ENCODE measurements at regions not wholly inside any gene's neighbourhood (a gene's known extent, or its start where the extent isn't known, plus 50 kb on each side); places are given as distances from the start of the nearest gene placed in this dataset.

GRCh38 chr10:44291091-44291490 lies 93.8 kb downstream of the CXCL12 start:
- Histone ChIP-seq H3K4me3 (ENCODE audit: low read length) (no peak overlapping the region), H3K27ac (ENCODE audit: low read length) (no peak overlapping the region), H3K36me3 (ENCODE audit: control insufficient read depth, insufficient read depth, low read length) (no peaks in the 10 kb centered on the region), H3K4me1 (ENCODE audit: control insufficient read depth, insufficient read depth, low read length) (no peaks in the 10 kb centered on the region), H3K9me3 (ENCODE audit: control insufficient read depth, low read depth, low read length) (no peaks in the 10 kb centered on the region), H3K27me3 (ENCODE audit: control insufficient read depth, insufficient read depth, low read length) (peaks cover 26% of the 10 kb centered on the region)
- DNase-seq, result no peak
- whole genome bisulfite sequencing (ENCODE audit: insufficient coverage, low lambda C conversion rate), result no CpG with 5 or more reads among the region's 1 CpG

DNA sequence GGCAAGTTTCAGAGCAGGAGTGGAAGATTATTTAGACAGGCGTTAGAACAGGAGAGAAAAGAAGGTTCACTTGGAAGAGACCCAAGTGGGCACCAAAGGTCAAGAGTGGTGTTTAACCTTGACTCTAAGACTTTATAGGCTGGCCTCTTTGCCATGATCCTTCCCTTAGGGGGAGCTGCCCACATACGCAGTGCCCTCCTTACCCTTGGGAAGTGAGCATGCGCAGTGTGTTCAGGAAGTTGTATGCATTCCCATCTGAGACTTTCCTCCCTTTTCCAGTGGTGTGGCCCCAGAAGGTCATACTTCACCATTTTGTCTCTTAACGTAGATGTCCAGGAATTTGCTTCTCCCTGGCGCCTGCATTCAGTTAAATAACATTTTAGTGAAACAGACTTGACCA lies 95.8 kb downstream of the CXCL12 start:
- no peak for DNase-seq
- H3K4me3 ChIP-seq (ENCODE audit: low read length), result no peak overlapping the region
- no peaks in the 10 kb centered on the region for H3K9me3 ChIP-seq (ENCODE audit: control insufficient read depth, low read depth, low read length)
- 100% methylated on average over 1 of the region's 5 CpGs for WGBS (ENCODE audit: insufficient coverage, low lambda C conversion rate)
- H3K27me3 ChIP-seq (ENCODE audit: control insufficient read depth, insufficient read depth, low read length), result peaks cover 21% of the 10 kb centered on the region
- no peak overlapping the region for H3K27ac ChIP-seq (ENCODE audit: low read length)
- H3K36me3 ChIP-seq (ENCODE audit: control insufficient read depth, insufficient read depth, low read length), result no peaks in the 10 kb centered on the region
- no peaks in the 10 kb centered on the region for H3K4me1 ChIP-seq (ENCODE audit: control insufficient read depth, insufficient read depth, low read length)

DNA sequence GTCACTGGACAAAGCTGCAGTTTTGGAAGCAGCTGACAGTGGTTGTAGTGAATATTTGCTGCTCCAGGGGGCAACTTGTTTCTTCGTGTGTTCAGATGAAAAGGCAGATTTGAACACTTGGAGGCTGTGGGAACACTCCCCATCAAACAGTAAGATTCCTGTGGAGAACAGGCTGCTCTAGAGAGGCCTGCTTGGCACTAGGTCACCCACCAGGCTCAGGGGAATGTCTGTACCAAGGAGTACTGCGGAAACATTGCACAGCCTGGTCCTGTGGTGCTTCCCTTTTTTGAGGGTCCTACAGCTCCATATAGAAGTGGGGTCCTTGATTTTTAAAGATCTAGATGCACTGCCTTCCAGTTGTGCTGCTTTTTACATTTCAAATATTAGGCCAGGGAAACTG lies 97.5 kb downstream of the CXCL12 start:
- peaks cover 3% of the 10 kb centered on the region for H3K4me1 ChIP-seq (ENCODE audit: control insufficient read depth, insufficient read depth, low read length)

GRCh38 chr10:44284198-44285084 lies 100.5 kb downstream of the CXCL12 start:
- 67% methylated on average over 1 of the region's 6 CpGs for WGBS (ENCODE audit: insufficient coverage, low lambda C conversion rate)
- H3K27me3 ChIP-seq (ENCODE audit: control insufficient read depth, insufficient read depth, low read length), result no peaks in the 10 kb centered on the region
- peaks cover 3% of the 10 kb centered on the region for H3K4me1 ChIP-seq (ENCODE audit: control insufficient read depth, insufficient read depth, low read length)
- no peak overlapping the region for H3K4me3 ChIP-seq (ENCODE audit: low read length)
- H3K27ac ChIP-seq (ENCODE audit: low read length), result no peak overlapping the region
- no peaks in the 10 kb centered on the region for H3K36me3 ChIP-seq (ENCODE audit: control insufficient read depth, insufficient read depth, low read length)
- peak in 1 of 2 donors; percentile 16 for DNase-seq
- H3K9me3 ChIP-seq (ENCODE audit: control insufficient read depth, low read depth, low read length), result no peaks in the 10 kb centered on the region

More for the DNA sequence above, 97.5 kb downstream of the CXCL12 start:
- Histone ChIP-seq H3K36me3 (ENCODE audit: control insufficient read depth, insufficient read depth, low read length) (no peaks in the 10 kb centered on the region), H3K27ac (ENCODE audit: low read length) (no peak overlapping the region), H3K4me3 (ENCODE audit: low read length) (no peak overlapping the region), H3K27me3 (ENCODE audit: control insufficient read depth, insufficient read depth, low read length) (peaks cover 8% of the 10 kb centered on the region), H3K9me3 (ENCODE audit: control insufficient read depth, low read depth, low read length) (no peaks in the 10 kb centered on the region)
- DNase-seq, result no peak
- no CpG with 5 or more reads among the region's 2 CpGs for WGBS (ENCODE audit: insufficient coverage, low lambda C conversion rate)

GRCh38 chr10:44282626-44283300 lies 102.1 kb downstream of the CXCL12 start:
- no peak for DNase-seq
- Histone ChIP-seq H3K9me3 (ENCODE audit: control insufficient read depth, low read depth, low read length) (no peaks in the 10 kb centered on the region), H3K36me3 (ENCODE audit: control insufficient read depth, insufficient read depth, low read length) (no peaks in the 10 kb centered on the region), H3K27ac (ENCODE audit: low read length) (no peak overlapping the region), H3K4me3 (ENCODE audit: low read length) (no peak overlapping the region), H3K4me1 (ENCODE audit: control insufficient read depth, insufficient read depth, low read length) (peaks cover 3% of the 10 kb centered on the region), H3K27me3 (ENCODE audit: control insufficient read depth, insufficient read depth, low read length) (no peaks in the 10 kb centered on the region)
- 20% methylated on average over 1 of the region's 5 CpGs for WGBS (ENCODE audit: insufficient coverage, low lambda C conversion rate)

- no peak for DNase-seq
- Histone ChIP-seq H3K4me1 (ENCODE audit: control insufficient read depth, insufficient read depth, low read length) (peaks cover 3% of the 10 kb centered on the region), H3K9me3 (ENCODE audit: control insufficient read depth, low read depth, low read length) (no peaks in the 10 kb centered on the region), H3K36me3 (ENCODE audit: control insufficient read depth, insufficient read depth, low read length) (no peaks in the 10 kb centered on the region), H3K27ac (ENCODE audit: low read length) (no peak overlapping the region), H3K4me3 (ENCODE audit: low read length) (no peak overlapping the region), H3K27me3 (ENCODE audit: control insufficient read depth, insufficient read depth, low read length) (no peaks in the 10 kb centered on the region)
- WGBS (ENCODE audit: insufficient coverage, low lambda C conversion rate), result no CpG with 5 or more reads among the region's 5 CpGs
Measured at GRCh38 chr10:44281662-44282061, 103.2 kb downstream of the CXCL12 start.

DNA sequence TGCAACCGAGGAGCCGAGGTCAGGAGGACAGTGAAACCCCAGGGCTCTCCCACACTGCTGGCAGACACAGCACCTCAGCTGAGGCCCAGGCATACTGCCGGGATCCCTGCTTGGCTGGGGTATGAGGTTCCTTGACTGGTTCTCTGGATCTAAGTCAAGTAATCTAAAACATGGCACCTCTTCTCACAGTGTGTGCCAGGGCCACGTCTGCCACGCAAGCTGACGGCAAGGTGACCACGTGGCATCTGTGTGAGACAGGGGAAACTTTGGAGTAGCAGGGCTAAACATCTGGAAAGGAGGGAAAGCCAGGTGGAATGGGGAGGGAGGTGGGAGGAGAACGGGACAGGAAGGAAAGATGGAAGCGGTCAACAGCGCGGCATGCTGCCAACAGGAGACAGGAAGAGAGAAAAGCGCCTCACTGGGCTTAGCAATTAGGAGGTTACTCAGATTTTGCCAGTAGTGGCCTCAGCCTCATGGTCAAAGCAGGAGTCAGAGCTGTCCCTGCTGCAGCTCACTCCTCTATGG lies 103.7 kb downstream of the CXCL12 start:
- Histone ChIP-seq H3K27ac (ENCODE audit: low read length) (no peak overlapping the region), H3K4me3 (ENCODE audit: low read length) (no peak overlapping the region), H3K27me3 (ENCODE audit: control insufficient read depth, insufficient read depth, low read length) (no peaks in the 10 kb centered on the region), H3K4me1 (ENCODE audit: control insufficient read depth, insufficient read depth, low read length) (peaks cover 3% of the 10 kb centered on the region), H3K36me3 (ENCODE audit: control insufficient read depth, insufficient read depth, low read length) (no peaks in the 10 kb centered on the region), H3K9me3 (ENCODE audit: control insufficient read depth, low read depth, low read length) (no peaks in the 10 kb centered on the region)
- WGBS (ENCODE audit: insufficient coverage, low lambda C conversion rate), result 69% methylated on average over 4 of the region's 12 CpGs
- DNase-seq, result no peak

DNA sequence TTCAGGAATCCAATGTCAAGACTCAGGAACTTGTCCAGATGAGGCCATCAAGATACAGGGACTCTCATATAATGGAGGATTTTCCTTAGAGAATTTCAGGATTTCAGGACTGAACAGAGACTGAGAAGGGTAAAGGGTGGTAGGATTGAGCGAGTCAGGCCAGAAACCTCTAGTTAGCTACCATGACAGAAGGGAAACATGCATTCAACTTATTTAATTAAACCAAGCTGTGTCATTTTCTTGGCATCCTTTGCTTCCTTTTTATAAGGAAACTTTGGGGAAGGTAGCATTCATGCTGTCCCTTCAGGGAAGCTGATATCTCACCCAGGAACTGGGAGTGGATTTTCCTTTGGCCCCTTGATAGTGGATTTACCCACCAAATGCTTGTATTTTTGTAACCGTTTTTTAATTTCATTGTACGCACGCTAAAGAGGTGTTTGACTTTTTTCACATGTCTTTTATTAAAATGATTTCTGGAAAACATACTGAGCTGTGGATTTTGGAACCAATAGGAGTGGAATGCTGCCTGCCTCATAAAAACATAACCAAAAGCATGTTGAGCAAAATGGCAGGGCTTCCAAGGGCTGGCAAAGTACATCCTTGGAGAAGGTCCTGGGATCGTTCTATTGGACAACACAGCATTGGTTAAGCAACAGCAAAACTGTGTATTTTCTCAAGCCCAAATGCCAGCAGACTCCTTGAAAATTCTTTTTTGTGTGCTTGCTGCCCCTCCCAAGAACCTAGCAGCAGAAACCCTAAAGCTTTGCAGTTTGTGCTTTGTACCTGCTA lies 104.5 kb downstream of the CXCL12 start:
- WGBS (ENCODE audit: insufficient coverage, low lambda C conversion rate), result no CpG with 5 or more reads among the region's 5 CpGs
- no peaks in the 10 kb centered on the region for H3K9me3 ChIP-seq (ENCODE audit: control insufficient read depth, low read depth, low read length)
- peaks cover 3% of the 10 kb centered on the region for H3K4me1 ChIP-seq (ENCODE audit: control insufficient read depth, insufficient read depth, low read length)
- no peak for DNase-seq
- H3K27me3 ChIP-seq (ENCODE audit: control insufficient read depth, insufficient read depth, low read length), result no peaks in the 10 kb centered on the region
- H3K36me3 ChIP-seq (ENCODE audit: control insufficient read depth, insufficient read depth, low read length), result no peaks in the 10 kb centered on the region
- H3K27ac ChIP-seq (ENCODE audit: low read length), result no peak overlapping the region
- H3K4me3 ChIP-seq (ENCODE audit: low read length), result no peak overlapping the region

DNA sequence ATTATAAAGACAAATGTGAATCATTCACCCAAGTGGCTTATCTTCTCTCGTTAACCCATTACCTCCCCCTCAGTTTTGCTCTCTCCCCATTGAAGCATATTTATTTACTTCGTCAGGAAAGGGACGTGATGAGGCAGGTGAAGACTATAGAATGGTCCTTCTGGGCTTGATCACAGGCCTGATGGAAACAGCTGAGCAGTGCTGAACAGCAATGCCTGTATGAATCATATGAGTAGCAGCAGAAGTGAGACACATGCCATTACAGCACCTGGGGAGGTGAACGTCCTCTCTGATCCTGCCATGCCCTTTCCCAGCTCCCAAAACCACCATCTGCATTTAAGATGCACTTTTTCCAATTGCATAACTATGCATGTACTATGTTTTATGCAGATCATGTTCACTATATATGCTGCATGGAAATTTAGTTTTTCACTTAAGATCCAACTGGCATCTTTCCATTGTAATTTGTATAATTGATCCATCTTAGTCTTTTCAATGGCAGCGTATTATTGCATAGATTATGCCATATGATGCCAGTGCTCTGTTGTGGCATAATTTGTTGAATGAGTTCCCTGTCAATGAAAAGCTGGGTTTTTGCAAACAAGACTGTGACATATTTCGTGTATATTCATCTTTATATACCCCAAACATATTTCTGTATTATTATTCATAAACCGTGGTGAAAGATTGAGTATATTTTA lies 105.3 kb downstream of the CXCL12 start:
- DNase-seq, result no peak
- H3K4me3 ChIP-seq (ENCODE audit: low read length), result no peak overlapping the region
- WGBS (ENCODE audit: insufficient coverage, low lambda C conversion rate), result 83% methylated on average over 1 of the region's 7 CpGs
- H3K4me1 ChIP-seq (ENCODE audit: control insufficient read depth, insufficient read depth, low read length), result peaks cover 3% of the 10 kb centered on the region
- no peaks in the 10 kb centered on the region for H3K27me3 ChIP-seq (ENCODE audit: control insufficient read depth, insufficient read depth, low read length)
- no peak overlapping the region for H3K27ac ChIP-seq (ENCODE audit: low read length)
- no peaks in the 10 kb centered on the region for H3K36me3 ChIP-seq (ENCODE audit: control insufficient read depth, insufficient read depth, low read length)
- no peaks in the 10 kb centered on the region for H3K9me3 ChIP-seq (ENCODE audit: control insufficient read depth, low read depth, low read length)
